Lung microvascular endothelial cell (primary cell): ENCODE measurements at regions not wholly inside any gene's neighbourhood (a gene's known extent, or its start where the extent isn't known, plus 50 kb on each side); places are given as distances from the start of the nearest gene placed in this dataset.
A peak's percentile ranks its signal among the peaks of the same experiment; 100 is the strongest.

Experiments used
- DNase-seq, 2 donors: peaks; one replicate each; pipeline versions ENCODE4 v3.0.0 to v3.0.0-alpha.2; 2010; ENCODE audit warnings: low read depth in 2 of 2

GRCh38 chr2:13091861-13092378 is 375.2 kb downstream of the TRIB2 start:
- DNase-seq, result no peak

DNA sequence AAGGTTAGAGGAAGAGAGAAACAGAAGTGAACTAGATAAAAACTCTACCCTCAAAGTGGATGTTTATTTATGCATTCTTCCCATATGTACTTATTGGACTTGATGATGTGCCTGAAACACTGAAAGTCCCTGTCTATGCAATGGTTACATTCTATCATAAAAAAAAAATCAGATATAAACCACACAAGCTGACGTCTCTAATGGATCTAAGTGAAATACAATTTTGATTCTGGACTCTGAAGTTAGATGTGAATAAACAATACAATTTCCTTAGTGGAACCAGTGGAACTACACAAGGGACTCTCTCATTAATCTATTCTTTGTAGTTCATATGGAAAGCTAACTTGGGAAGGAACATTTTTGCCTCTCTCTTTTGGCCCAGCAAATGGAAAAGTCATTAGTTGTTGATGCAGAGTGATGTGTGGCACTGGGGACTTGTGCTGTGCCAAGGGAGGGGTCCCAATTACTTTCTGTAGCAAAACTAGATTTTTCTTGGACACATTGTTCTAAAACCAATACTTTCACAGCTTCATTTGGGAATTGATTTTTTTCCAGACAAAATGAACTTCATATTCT is 376.8 kb downstream of the TRIB2 start:
- no peak for DNase-seq

GRCh38 chr2:13102397-13103063 is 385.8 kb downstream of the TRIB2 start:
- no peak for DNase-seq

DNA sequence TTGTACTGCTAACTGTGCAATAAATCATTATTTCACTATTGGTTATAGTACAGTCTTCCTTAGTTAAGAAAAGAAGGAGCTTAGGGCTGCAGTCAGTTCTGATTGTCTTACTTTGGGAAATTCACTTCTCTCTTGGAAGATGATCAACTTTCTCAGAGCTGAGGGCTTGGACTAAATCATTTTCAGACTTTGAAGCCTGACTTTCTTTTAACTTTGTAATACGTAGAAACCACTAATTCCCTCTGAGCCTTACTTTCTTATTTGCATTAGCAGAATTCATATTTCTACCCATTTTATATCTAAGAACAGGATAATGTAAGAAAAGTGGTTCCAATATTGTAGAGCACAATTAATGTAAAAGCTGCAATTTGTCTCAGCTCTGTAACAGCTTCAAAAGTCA is 386.4 kb downstream of the TRIB2 start:
- no peak for DNase-seq

GRCh38 chr2:13103778-13104493 is 387.2 kb downstream of the TRIB2 start:
- DNase-seq, result no peak

GRCh38 chr2:13104723-13105122 is 388.0 kb downstream of the TRIB2 start:
- no peak for DNase-seq

- DNase-seq, result no peak
These were observed 389.6 kb downstream of the TRIB2 start for GRCh38 chr2:13106302-13106701.

- DNase-seq, result no peak
These were observed 392.8 kb downstream of the TRIB2 start for GRCh38 chr2:13109516-13109915.

- no peak for DNase-seq
These were observed 394.1 kb downstream of the TRIB2 start for GRCh38 chr2:13110825-13111224.

DNA sequence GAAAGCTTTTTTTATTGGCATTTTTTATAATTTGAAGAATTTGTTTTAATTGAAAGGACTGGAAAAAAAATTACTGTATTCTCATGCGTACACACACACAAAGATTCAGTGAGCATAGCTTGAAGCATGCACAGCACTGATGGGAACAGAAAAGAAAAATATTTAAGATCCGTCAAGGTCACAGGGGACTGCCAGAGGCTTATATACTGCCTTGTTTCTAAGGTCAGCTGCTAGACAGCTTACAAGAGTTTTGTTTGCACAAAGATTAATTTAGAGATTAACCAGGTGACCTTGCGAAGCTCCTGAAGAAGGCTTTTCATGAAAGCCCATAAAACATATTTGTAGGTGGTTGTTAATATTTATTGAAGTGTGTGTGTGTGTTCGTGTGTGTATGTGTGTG is 396.3 kb downstream of the TRIB2 start:
- no peak for DNase-seq

DNA sequence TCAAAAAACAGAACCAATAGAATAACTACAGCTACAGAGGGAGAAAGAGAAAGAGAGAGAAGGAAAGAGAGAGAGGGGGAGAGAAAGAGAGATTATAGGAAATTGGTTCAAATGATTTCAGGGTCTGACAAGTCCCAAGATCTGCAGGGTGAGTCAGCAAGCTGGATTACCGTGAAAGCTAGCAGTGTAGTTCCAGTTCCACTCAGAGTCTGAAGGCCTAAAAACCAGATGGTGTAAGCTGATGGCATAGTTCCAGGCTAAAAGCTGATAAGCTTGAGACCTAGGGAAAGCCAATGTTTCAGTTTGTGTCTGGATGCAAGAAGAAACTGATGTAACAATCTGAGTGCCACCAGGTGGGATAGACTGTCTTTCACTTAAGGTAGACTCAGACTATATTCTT is 397.7 kb downstream of the TRIB2 start:
- no peak for DNase-seq

- DNase-seq, result no peak
These were observed 398.9 kb downstream of the TRIB2 start for GRCh38 chr2:13115643-13116042.

- no peak for DNase-seq
These were observed 404.4 kb downstream of the TRIB2 start for GRCh38 chr2:13121096-13121495.

- DNase-seq, result no peak
These were observed 411.4 kb downstream of the TRIB2 start for GRCh38 chr2:13128139-13128538.

GRCh38 chr2:13135369-13135768 is 418.6 kb downstream of the TRIB2 start:
- DNase-seq, result no peak

DNA sequence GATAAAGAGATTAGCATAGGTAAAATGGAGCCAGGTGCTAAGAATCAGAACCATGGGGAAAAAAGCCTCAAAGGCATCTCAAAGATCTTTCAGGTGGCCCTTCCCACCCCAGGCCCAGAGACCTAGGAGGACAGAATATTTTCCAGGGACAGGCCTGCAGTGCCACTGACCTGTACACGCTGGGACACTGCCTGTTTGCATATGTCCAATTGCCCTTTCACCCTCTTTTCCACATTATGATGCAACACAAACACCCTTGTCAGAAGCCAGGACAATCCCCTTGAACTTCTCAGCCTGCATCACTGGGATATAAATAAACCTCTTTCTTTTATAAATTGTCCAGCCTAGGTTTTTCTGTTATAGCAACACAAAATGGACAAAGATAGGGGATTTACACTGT is 419.1 kb downstream of the TRIB2 start:
- DNase-seq, result no peak

- no peak for DNase-seq
These were observed 420.9 kb downstream of the TRIB2 start for GRCh38 chr2:13137679-13138078.

- DNase-seq, result no peak
These were observed 424.6 kb downstream of the TRIB2 start for GRCh38 chr2:13141315-13141714.

- DNase-seq, result no peak
These were observed 426.7 kb downstream of the TRIB2 start for GRCh38 chr2:13143451-13143850.

DNA sequence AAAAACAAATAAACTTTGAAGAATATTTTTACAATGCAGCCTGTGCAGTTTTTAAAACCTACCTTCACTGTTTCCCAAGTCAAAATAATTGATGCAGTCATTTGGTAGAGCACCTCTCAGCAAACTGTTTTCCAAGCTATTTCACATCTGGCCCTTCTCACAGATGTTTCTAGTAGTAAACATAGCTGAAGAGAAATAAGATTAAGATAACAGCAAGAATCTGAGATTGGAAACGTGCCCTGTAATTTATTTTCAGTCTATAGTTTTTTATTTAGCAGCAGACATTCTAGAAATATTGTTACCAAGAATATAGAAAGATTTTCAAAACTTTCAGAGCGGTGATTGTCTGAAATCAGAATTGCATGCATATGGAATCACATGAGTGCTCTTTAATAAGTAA is 440.2 kb downstream of the TRIB2 start:
- no peak for DNase-seq

DNA sequence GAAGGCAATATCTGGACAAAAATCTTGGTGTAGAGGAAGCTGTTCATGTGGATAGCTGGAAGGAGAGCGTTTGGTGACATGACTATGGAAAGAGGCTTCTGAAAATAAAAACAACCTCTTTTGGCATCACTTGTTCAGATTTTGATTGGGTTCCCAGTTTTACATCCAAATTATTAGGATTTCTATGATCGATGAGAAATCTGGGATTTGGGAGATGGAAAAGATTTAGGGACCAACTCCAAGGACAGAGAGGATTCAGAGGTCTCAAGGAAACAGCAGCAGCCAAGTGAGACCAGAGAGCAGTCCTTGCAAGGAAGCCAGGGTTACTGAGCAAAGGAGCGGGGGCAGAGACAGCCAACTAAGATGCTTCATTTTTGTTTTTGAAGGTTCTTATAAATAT is 441.7 kb downstream of the TRIB2 start:
- DNase-seq, result no peak

DNA sequence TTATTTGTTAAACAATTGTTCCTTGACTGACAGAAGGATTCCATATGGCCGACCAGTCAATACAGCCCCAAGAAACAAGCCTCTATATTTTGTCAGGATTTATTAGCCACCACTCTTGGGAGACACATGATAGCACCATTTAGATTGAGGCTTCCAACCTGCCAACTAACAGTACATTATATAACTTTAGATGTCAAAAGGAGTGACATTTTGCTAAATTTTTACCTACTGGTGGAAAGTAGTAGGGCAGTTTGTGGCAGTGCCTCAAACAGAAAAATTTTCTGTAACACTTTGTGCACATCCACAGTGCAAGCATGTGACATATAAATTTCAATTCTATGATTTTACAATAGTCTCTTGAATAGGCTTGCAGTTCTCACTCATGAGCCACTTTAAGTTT is 464.0 kb downstream of the TRIB2 start:
- DNase-seq, result no peak

DNA sequence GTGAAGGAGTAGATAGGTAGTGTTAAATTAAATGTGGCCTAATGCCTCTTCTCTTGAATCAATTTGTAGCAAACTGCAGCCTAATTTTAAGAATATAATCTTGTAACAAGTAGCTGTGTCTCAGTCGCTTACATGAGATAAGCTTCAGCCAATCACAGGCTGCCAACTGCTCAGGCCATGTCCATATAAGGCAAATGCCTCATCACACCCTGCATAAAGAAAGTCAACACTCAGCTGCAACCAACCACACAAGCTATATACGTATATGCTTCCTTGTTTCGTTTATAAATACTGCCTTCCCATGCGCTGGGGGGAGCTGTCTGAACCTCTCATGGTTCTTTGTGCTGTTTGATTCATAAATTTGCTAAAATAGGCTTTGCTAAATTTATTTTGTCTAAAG is 476.3 kb downstream of the TRIB2 start:
- peak in 1 of 2 donors; percentile 34 for DNase-seq
